NCI-H2107 treated with DMSO at 0.1 percent for 48 hours (cell line): ENCODE measurements at regions not wholly inside any gene's neighbourhood (a gene's known extent, or its start where the extent isn't known, plus 50 kb on each side); places are given as distances from the start of the nearest gene placed in this dataset.

Experiments used
- DNase-seq: peaks from one replicate; lab custom pipeline; 2025; ENCODE audit not compliant: unreplicated experiment; lab: John Stamatoyannopoulos, UW

DNA sequence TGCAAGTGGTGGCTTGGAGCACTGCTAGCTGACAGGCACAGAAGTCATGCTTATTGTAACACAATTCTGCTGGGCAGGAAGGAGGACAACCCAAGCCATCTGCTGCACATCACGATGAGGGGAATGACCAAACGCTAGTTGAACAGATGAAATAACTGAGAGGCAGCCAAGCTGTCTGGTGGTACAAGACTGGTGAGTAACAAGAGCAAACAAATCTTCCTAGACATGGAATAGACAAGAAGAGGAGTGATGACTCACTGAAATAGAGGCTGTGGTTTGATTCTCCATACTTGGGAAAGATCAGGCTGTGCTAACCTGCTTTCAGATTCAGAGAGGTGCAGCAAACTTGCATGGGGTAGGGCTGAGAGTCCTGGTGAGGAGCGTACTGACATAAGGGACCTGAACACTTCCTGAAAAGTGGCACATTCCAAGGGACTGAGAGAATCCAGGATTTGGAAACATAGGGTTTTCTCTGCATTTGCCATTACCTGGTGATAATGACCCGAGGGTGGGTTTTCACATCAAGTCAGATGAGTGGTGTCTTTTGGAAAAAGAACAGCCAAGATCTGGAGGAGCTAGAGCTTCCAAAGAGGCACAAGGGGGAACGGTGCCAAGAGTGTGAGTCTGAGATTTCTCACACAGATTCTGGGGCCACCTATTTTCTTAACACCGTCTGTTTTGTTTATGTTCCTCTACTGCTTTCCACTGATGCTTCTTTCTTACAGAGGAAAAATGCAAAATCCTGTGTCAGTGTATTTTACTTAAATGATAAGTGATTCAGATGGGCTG, 60.0 kb downstream of the PRL start:
- no peak for DNase-seq
